HL-60 (cell line): ENCODE measurements at regions not wholly inside any gene's neighbourhood (a gene's known extent, or its start where the extent isn't known, plus 50 kb on each side); places are given as distances from the start of the nearest gene placed in this dataset.

Experiments used
- POLR2AphosphoS5 ChIP-seq: IDR thresholded peaks from 2 replicates; pipeline ENCODE4 v1.6.1; 2012; ENCODE audit warnings: low read depth
- SPI1 ChIP-seq: IDR thresholded peaks from 2 replicates; pipeline ENCODE4 v1.6.1; 2012; ENCODE audit warnings: low read depth, mild to moderate bottlenecking, borderline replicate concordance
- TF ChIP-seq, protein P1 (sequence below): IDR thresholded peaks from one replicate; pipeline ENCODE4 v1.5.1; 2011; ENCODE audit warnings: low read length, control low read depth, inconsistent platforms; ENCODE audit not compliant: insufficient read depth
- TF ChIP-seq, protein P2 (sequence below): IDR thresholded peaks from 2 replicates; pipeline ENCODE4 v1.6.1; 2012; ENCODE audit warnings: low read depth; ENCODE audit not compliant: insufficient replicate concordance

DNA sequence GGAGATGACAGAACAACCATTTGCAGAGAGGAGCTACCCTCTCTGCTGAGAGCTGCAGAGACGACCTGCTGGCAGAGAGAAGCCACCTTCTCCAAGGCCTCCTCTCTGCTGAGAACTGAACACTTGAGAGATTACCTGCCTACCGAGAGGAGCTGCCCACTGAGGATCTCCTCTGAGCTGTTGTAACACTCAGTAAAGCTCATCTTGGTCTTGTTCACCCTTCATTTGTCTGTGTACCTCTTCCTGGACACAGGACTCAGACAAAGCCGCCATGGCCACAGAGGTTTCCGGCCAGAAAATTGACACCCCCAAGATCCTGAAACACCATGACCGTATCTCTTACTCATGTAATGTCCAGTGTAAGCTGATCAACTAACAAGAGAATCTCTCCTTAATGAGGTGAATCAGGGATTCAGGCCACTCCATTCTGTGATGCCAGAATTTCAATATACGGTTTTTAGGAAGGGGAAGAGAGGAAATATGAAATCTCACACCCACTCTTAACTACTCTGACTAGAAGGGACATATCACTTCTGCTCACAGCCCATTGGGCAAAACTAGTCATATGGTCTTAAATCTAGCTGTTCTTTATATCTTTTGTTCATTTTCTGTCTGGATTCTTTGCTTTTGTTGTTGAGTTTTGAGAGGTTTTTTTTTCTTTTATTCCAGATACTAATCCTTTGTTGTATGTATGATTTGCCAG lies 83.8 kb downstream of the RHOU start:
- TF ChIP-seq, protein P1, sequence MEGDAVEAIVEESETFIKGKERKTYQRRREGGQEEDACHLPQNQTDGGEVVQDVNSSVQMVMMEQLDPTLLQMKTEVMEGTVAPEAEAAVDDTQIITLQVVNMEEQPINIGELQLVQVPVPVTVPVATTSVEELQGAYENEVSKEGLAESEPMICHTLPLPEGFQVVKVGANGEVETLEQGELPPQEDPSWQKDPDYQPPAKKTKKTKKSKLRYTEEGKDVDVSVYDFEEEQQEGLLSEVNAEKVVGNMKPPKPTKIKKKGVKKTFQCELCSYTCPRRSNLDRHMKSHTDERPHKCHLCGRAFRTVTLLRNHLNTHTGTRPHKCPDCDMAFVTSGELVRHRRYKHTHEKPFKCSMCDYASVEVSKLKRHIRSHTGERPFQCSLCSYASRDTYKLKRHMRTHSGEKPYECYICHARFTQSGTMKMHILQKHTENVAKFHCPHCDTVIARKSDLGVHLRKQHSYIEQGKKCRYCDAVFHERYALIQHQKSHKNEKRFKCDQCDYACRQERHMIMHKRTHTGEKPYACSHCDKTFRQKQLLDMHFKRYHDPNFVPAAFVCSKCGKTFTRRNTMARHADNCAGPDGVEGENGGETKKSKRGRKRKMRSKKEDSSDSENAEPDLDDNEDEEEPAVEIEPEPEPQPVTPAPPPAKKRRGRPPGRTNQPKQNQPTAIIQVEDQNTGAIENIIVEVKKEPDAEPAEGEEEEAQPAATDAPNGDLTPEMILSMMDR = no peak
- TF ChIP-seq POLR2AphosphoS5 = no peak
- TF ChIP-seq, protein P2, sequence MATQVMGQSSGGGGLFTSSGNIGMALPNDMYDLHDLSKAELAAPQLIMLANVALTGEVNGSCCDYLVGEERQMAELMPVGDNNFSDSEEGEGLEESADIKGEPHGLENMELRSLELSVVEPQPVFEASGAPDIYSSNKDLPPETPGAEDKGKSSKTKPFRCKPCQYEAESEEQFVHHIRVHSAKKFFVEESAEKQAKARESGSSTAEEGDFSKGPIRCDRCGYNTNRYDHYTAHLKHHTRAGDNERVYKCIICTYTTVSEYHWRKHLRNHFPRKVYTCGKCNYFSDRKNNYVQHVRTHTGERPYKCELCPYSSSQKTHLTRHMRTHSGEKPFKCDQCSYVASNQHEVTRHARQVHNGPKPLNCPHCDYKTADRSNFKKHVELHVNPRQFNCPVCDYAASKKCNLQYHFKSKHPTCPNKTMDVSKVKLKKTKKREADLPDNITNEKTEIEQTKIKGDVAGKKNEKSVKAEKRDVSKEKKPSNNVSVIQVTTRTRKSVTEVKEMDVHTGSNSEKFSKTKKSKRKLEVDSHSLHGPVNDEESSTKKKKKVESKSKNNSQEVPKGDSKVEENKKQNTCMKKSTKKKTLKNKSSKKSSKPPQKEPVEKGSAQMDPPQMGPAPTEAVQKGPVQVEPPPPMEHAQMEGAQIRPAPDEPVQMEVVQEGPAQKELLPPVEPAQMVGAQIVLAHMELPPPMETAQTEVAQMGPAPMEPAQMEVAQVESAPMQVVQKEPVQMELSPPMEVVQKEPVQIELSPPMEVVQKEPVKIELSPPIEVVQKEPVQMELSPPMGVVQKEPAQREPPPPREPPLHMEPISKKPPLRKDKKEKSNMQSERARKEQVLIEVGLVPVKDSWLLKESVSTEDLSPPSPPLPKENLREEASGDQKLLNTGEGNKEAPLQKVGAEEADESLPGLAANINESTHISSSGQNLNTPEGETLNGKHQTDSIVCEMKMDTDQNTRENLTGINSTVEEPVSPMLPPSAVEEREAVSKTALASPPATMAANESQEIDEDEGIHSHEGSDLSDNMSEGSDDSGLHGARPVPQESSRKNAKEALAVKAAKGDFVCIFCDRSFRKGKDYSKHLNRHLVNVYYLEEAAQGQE = no peak
- TF ChIP-seq SPI1 = no peak
